HCT116 (cell line): ENCODE measurements at regions not wholly inside any gene's neighbourhood (a gene's known extent, or its start where the extent isn't known, plus 50 kb on each side); places are given as distances from the start of the nearest gene placed in this dataset.

Experiments
- CEBPB ChIP-seq: IDR thresholded peaks from 2 replicates; pipeline ENCODE4 v1.6.1; 2012; ENCODE audit warnings: low read depth
- POLR2A ChIP-seq: IDR thresholded peaks from 2 replicates; pipeline ENCODE4 v1.7.0; 2011; ENCODE audit warnings: borderline replicate concordance; ENCODE audit not compliant: insufficient read depth, insufficient read length; ENCODE audit errors: extremely low read depth
- POLR2AphosphoS5 ChIP-seq: IDR thresholded peaks from 2 replicates; pipeline ENCODE4 v1.6.1; 2011; ENCODE audit warnings: mild to moderate bottlenecking, low read depth, low read length, moderate library complexity
- SIN3A ChIP-seq: IDR thresholded peaks from 2 replicates; pipeline ENCODE4 v1.6.1; 2012; ENCODE audit warnings: low read depth
- TF ChIP-seq, protein P1 (sequence below), 3 experiments: fragments of 200-600 bp in 1 of 3; sonication (generic) in 1 of 3; IDR thresholded peaks in 2 of 3; conservative IDR thresholded peaks in 1 of 3; 2 replicates each; pipeline ENCODE4 v1.5.1; 2012 to 2017; ENCODE audit warnings: low read depth in 2 of 3, low read length in 2 of 3, antibody characterized with exemption in 1 of 3, borderline replicate concordance in 1 of 3, control low read depth in 1 of 3, mild to moderate bottlenecking in 1 of 3, mixed read lengths in 1 of 3, mixed run types in 1 of 3, moderate library complexity in 1 of 3; ENCODE audit not compliant: insufficient read depth in 1 of 3

DNA sequence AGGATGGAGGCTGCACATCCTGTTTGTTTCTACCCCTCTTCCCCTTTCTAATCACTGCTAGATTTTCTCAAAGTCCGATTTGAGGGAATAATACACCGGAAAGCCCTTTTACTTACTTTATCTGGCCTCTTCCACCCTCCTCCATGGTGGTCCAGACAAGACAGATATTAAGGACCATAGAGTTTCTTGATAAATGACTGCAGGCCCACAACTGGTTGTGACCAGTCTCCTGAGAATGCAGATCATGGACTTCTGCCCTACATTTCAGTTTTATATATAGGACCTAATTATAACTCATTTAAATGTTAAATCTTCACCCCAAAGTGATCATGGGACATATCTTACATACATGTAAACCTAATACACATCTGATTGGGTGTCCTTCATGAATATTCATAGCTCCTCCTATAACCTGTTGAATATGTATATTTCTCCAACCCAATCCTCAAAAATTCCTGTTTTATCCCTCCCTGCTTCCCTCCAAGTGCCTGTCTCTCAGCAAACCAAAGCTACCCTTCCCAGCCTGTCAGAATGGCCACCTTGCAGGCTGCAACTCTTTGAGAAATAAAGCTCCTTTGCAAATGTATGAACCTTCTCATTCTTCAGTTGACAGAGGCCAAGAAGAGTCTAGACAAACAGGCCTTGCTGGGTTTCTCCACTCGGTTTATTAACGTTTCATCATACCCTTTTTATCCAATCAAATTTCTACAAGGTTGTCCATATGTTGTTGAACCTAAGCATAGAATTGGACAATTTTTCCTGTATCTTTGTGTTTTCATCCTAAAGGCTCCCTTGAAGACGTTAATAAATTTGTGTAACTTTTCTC, 133.1 kb downstream of the HFE start:
- TF ChIP-seq, protein P1, sequence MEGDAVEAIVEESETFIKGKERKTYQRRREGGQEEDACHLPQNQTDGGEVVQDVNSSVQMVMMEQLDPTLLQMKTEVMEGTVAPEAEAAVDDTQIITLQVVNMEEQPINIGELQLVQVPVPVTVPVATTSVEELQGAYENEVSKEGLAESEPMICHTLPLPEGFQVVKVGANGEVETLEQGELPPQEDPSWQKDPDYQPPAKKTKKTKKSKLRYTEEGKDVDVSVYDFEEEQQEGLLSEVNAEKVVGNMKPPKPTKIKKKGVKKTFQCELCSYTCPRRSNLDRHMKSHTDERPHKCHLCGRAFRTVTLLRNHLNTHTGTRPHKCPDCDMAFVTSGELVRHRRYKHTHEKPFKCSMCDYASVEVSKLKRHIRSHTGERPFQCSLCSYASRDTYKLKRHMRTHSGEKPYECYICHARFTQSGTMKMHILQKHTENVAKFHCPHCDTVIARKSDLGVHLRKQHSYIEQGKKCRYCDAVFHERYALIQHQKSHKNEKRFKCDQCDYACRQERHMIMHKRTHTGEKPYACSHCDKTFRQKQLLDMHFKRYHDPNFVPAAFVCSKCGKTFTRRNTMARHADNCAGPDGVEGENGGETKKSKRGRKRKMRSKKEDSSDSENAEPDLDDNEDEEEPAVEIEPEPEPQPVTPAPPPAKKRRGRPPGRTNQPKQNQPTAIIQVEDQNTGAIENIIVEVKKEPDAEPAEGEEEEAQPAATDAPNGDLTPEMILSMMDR (IDR thresholded peaks at IDR 0.05 in 2 of 3, conservative IDR thresholded peaks at IDR 0.05 in 1 of 3; ENCODE audit: borderline replicate concordance in 1 of 3, insufficient read depth in 1 of 3, low read depth in 2 of 3, low read length in 2 of 3) = no peak
- TF ChIP-seq POLR2A (no peak), CEBPB (no peak), SIN3A (no peak), POLR2AphosphoS5 (no peak)
